ENCODE measurements at regions not wholly inside any gene's neighbourhood (a gene's known extent, or its start where the extent isn't known, plus 50 kb on each side); places are given as distances from the start of the nearest gene placed in this dataset.
"Not testable (repeated sequence)": the region's sequence is repeated elsewhere in the genome, so short reads cannot be mapped to it uniquely, and the experiment has no call there.

GRCh38 chr9:62526306-62526705 is 1336.5 kb downstream of the SPATA31A7 start:
- DNase-seq (ENCODE audit: low spot score), result not testable (repeated sequence)

GRCh38 chr9:62532162-62532776 is 1342.4 kb downstream of the SPATA31A7 start:
- DNase-seq (ENCODE audit: low spot score), result not testable (repeated sequence)

GRCh38 chr9:62532777-62533173 is 1342.9 kb downstream of the SPATA31A7 start:
- not testable (repeated sequence) for DNase-seq (ENCODE audit: low spot score)

- DNase-seq (ENCODE audit: low spot score), result not testable (repeated sequence)
These were observed 1360.7 kb downstream of the SPATA31A7 start for GRCh38 chr9:62550539-62550938.

GRCh38 chr9:62560603-62561002 is 1370.8 kb downstream of the SPATA31A7 start:
- DNase-seq (ENCODE audit: low spot score), result not testable (repeated sequence)

- DNase-seq (ENCODE audit: low spot score), result not testable (repeated sequence)
These were observed 1375.3 kb downstream of the SPATA31A7 start for GRCh38 chr9:62565132-62565531.

- DNase-seq (ENCODE audit: low spot score), result not testable (repeated sequence)
These were observed 1376.6 kb downstream of the SPATA31A7 start for GRCh38 chr9:62566430-62566829.

GRCh38 chr9:62597128-62597527 is 1407.3 kb downstream of the SPATA31A7 start:
- DNase-seq (ENCODE audit: low spot score), result peak; percentile 7

Data from ecto neural progenitor cell (in vitro differentiated cells).